K562 (cell line): ENCODE measurements at regions not wholly inside any gene's neighbourhood (a gene's known extent, or its start where the extent isn't known, plus 50 kb on each side); places are given as distances from the start of the nearest gene placed in this dataset.

ENCODE experiments used
- ATAC-seq: fragments of 200-7000 bp; cut with Tn5 transposase; 3 replicates; pipeline ENCODE4 v1.9.1; 2020; ENCODE audit warnings: moderate library complexity
- BruUV-seq: library from RNA; stranded (reverse); fragments of 400-500 nt; replicated peaks from 2 replicates; lab custom pipeline; 2021; lab: Mats Ljungman, UMichigan
- CTCF ChIA-PET: fragments of 300-600 bp; formaldehyde crosslinking; extraction: SDS; loops from one replicate; lab custom pipeline; 2021; ENCODE audit warnings: low intra/inter-chr PET ratio; lab: Yijun Ruan, JAX
- POLR2A ChIA-PET: fragments of 300-600, 350-650 bp; sonication (Branson Sonifier 250); formaldehyde crosslinking; extraction: SDS; loops from one replicate; lab custom pipeline; 2021; ENCODE audit warnings: antibody characterized with exemption, inconsistent platforms; lab: Yijun Ruan, JAX
- DNase-seq, 4 experiments: peaks; one replicate each; pipeline versions ENCODE4 v3.0.0 to v3.0.0-alpha.2; 2011 to 2018; ENCODE audit warnings: low spot score in 3 of 4, mixed read lengths in 3 of 4; ENCODE audit errors: extremely low read depth in 1 of 4
- FAIRE-seq: peaks from 2 replicates; lab custom pipeline; 2011; peaks lifted over from hg19 to GRCh38; lab: Jason Lieb, UNC
- H2AFZ ChIP-seq: 2 replicates; pipeline ENCODE4 v1.6.0; 2011; ENCODE audit warnings: low read depth, low read length, control low read depth, inconsistent platforms
- H3K27ac ChIP-seq: fragments of 200-600 bp; 3 replicates; pipeline ENCODE4 v1.8.0; 2011; ENCODE audit warnings: low read depth, mild to moderate bottlenecking, control low read depth, inconsistent platforms, low read length, moderate library complexity, mixed read lengths; ENCODE audit errors: extremely low read depth
- H3K27me3 ChIP-seq, 2 experiments: fragments of 300-600 bp in 1 of 2; 2 replicates in 1 of 2; 3 replicates in 1 of 2; pipeline versions ENCODE4 v1.6.0 to v1.8.0; 2011; ENCODE audit warnings: inconsistent platforms in 2 of 2, low read length in 2 of 2, mild to moderate bottlenecking in 1 of 2, mixed read lengths in 1 of 2, moderate library complexity in 1 of 2; ENCODE audit not compliant: control insufficient read depth in 2 of 2, insufficient read depth in 2 of 2
- H3K36me3 ChIP-seq: fragments of 300-600 bp; 3 replicates; pipeline ENCODE4 v1.8.0; 2011; ENCODE audit warnings: mild to moderate bottlenecking, low read length, inconsistent platforms; ENCODE audit not compliant: control insufficient read depth, insufficient read depth
- H3K4me1 ChIP-seq, 2 experiments: fragments of 200-600 bp in 1 of 2; replicated peaks in 1 of 2; 2 replicates in 1 of 2; 3 replicates in 1 of 2; pipeline versions ENCODE4 v1.5.1 to v1.8.0; 2011; ENCODE audit warnings: inconsistent platforms in 2 of 2, low read length in 2 of 2, mild to moderate bottlenecking in 1 of 2, mixed read lengths in 1 of 2, moderate library complexity in 1 of 2; ENCODE audit not compliant: control insufficient read depth in 2 of 2, insufficient read depth in 2 of 2
- H3K4me2 ChIP-seq: 2 replicates; pipeline ENCODE4 v1.6.1; 2011; ENCODE audit warnings: low read length, control low read depth, inconsistent platforms, mixed read lengths; ENCODE audit not compliant: insufficient read depth
- H3K4me3 ChIP-seq: fragments of 200-600 bp; sonication (generic), shearing (Covaris generic); 2 replicates; pipeline ENCODE4 v1.5.1; 2016; ENCODE audit warnings: control low read depth, inconsistent platforms
- H3K79me2 ChIP-seq: fragments of 200-600 bp; 3 replicates; pipeline ENCODE4 v1.8.0; 2011; ENCODE audit warnings: low read length, inconsistent platforms; ENCODE audit not compliant: control insufficient read depth, insufficient read depth
- H3K9ac ChIP-seq, 2 experiments: 2 replicates each; pipeline versions ENCODE4 v1.6.0 to v1.6.1; 2011; ENCODE audit warnings: low read depth in 2 of 2, low read length in 2 of 2, control low read depth in 1 of 2, inconsistent platforms in 1 of 2, mild to moderate bottlenecking in 1 of 2, mixed read lengths in 1 of 2; ENCODE audit not compliant: insufficient read depth in 1 of 2
- H3K9me1 ChIP-seq: one replicate; pipeline ENCODE4 v1.6.0; 2011; ENCODE audit warnings: inconsistent platforms, mild to moderate bottlenecking, low read length, moderate library complexity; ENCODE audit not compliant: control insufficient read depth, insufficient read depth
- H3K9me3 ChIP-seq: replicated peaks from 2 replicates; pipeline ENCODE4 v1.5.1; 2011; ENCODE audit warnings: low read depth, low read length, inconsistent platforms; ENCODE audit not compliant: control insufficient read depth, insufficient read depth
- H4K20me1 ChIP-seq: replicated peaks from 2 replicates; pipeline ENCODE4 v1.6.1; 2011; ENCODE audit warnings: low read length, inconsistent platforms, mixed read lengths; ENCODE audit not compliant: control insufficient read depth, insufficient read depth
- CBX3 ChIP-seq, 2 experiments: IDR thresholded peaks; 1 replicate in 1 of 2; 2 replicates in 1 of 2; pipeline ENCODE4 v1.6.1; 2012; ENCODE audit warnings: inconsistent platforms in 2 of 2, low read length in 2 of 2, borderline replicate concordance in 1 of 2, control low read depth in 1 of 2
- ETS2 ChIP-seq: IDR thresholded peaks from 2 replicates; pipeline ENCODE4 v1.6.1; 2016; ENCODE audit warnings: borderline replicate concordance, missing genetic modification characterization, mild to moderate bottlenecking, moderate library complexity, missing compliant biosample characterization; ENCODE audit not compliant: poor library complexity, severe bottlenecking
- HDAC2 ChIP-seq: fragments of 450-650 bp; IDR thresholded peaks from 2 replicates; pipeline ENCODE4 v1.6.1; 2016; ENCODE audit warnings: mild to moderate bottlenecking
- HNRNPL ChIP-seq: fragments of 200-400 bp; formaldehyde crosslinking; IDR thresholded peaks from 2 replicates; pipeline ENCODE4 v1.6.1; 2017; ENCODE audit warnings: low read depth, mild to moderate bottlenecking, low read length
- PHF20 ChIP-seq: fragments of 450-650 bp; IDR thresholded peaks from 2 replicates; pipeline ENCODE4 v1.6.1; 2018; ENCODE audit not compliant: partially characterized antibody
- PKNOX1 ChIP-seq: fragments of 450-650 bp; IDR thresholded peaks from 2 replicates; pipeline ENCODE4 v1.6.1; 2016
- TOE1 ChIP-seq, 2 experiments: fragments of 450-650 bp in 1 of 2; sonication (generic) in 1 of 2; formaldehyde crosslinking in 1 of 2; IDR thresholded peaks; 2 replicates each; pipeline versions ENCODE4 v1.7.1 to v1.8.0; 2016 to 2022; ENCODE audit warnings: borderline replicate concordance in 2 of 2, mild to moderate bottlenecking in 2 of 2, antibody characterized with exemption in 1 of 2, inconsistent platforms in 1 of 2, low read depth in 1 of 2, missing genetic modification reagents in 1 of 2, moderate library complexity in 1 of 2
- WGBS: fragments of 100-300 bp; shearing (Covaris generic); methylation state at CpG from one replicate; pipeline ENCODE4 v1.1.6; 2016; ENCODE audit warnings: low coverage, mixed read lengths; ENCODE audit not compliant: insufficient coverage; ENCODE audit errors: missing lambda C conversion rate; 5-methylcytosine and 5-hydroxymethylcytosine counted together
- in situ Hi-C: fragments of 300-500 bp; cut with MboI; formaldehyde crosslinking; loops from 4 replicates; pipeline ENCODE4 v1.15.0; 2018; ENCODE audit warnings: inconsistent platforms, mixed read lengths
- intact Hi-C: fragments of 100-400 bp; cut with micrococcal nuclease; formaldehyde crosslinking; loops from 2 replicates; pipeline ENCODE4 v1.14.2; 2022
- TF ChIP-seq, protein P1 (sequence below): fragments of 150-350 bp; conservative IDR thresholded peaks from 2 replicates; pipeline ENCODE4 v1.6.1; 2014; ENCODE audit warnings: low read length
- TF ChIP-seq, protein P2 (sequence below), 2 experiments: fragments of 250-450 bp in 1 of 2; fragments of 450-650 bp in 1 of 2; sonication (Bioruptor Pico) in 1 of 2; IDR thresholded peaks; 2 replicates each; pipeline versions ENCODE4 v1.6.1 to v1.8.0; 2016 to 2021; ENCODE audit warnings: mild to moderate bottlenecking in 2 of 2, moderate library complexity in 2 of 2, missing compliant biosample characterization in 1 of 2, missing genetic modification characterization in 1 of 2
- TF ChIP-seq, protein P3 (sequence below): IDR thresholded peaks from 2 replicates; pipeline ENCODE4 v1.6.1; 2011; ENCODE audit not compliant: insufficient read length; ENCODE audit errors: extremely low read depth

DNA sequence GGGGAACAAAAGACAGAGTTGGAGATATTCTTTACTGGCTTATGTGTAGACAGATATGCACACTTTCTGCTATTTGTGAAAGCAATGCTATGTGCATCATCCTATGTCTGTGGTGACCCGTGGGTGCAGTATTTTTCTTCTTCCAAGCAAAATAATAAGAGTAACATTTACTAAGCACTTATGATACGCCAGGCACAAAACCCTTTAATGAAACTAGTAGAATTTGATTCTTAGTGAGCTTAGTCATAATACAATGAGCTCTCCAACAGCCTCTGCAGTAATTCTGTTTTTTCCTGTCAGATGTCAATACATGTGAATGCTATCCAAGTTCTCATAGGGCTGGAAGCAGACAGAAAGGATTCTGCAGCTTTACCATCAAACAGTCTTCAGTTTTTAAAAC lies 130.6 kb downstream of the RAD51AP2 start (continued):
- TF ChIP-seq, protein P1, sequence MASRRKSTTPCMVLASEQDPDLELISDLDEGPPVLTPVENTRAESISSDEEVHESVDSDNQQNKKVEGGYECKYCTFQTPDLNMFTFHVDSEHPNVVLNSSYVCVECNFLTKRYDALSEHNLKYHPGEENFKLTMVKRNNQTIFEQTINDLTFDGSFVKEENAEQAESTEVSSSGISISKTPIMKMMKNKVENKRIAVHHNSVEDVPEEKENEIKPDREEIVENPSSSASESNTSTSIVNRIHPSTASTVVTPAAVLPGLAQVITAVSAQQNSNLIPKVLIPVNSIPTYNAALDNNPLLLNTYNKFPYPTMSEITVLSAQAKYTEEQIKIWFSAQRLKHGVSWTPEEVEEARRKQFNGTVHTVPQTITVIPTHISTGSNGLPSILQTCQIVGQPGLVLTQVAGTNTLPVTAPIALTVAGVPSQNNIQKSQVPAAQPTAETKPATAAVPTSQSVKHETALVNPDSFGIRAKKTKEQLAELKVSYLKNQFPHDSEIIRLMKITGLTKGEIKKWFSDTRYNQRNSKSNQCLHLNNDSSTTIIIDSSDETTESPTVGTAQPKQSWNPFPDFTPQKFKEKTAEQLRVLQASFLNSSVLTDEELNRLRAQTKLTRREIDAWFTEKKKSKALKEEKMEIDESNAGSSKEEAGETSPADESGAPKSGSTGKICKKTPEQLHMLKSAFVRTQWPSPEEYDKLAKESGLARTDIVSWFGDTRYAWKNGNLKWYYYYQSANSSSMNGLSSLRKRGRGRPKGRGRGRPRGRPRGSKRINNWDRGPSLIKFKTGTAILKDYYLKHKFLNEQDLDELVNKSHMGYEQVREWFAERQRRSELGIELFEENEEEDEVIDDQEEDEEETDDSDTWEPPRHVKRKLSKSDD: no peak
- TF ChIP-seq PKNOX1 (no peak), ETS2 (tag) (no peak), TOE1 (IDR thresholded peaks at IDR 0.05; ENCODE audit: borderline replicate concordance) (no peak), TOE1 (CRISPR knock-in tag; IDR thresholded peaks at IDR 0.05; ENCODE audit: borderline replicate concordance, low read depth) (no peak)

DNA sequence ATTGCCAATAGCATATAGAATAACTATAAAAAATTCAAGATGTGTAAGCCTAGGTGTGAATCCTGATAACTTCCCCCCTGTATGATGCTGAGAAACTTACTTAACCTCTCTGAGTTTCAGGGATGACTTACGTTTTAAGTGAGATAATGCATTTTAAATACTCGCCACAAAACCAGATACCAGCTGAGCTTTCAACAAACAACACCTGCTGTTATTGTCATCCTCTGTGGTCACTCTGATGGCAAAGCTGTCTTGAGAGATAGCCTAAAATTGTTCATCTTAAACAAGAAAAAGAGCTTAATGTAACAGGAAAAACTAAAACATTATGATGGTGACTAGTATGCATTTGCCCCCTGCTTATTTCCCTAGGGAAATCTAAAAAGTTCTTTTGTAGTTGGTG lies 131.5 kb downstream of the RAD51AP2 start:
- Histone ChIP-seq H3K9ac (no peak overlapping the region), H3K27ac (no peak overlapping the region), H3K4me3 (no peak overlapping the region), H2AFZ (no peak overlapping the region), H3K79me2 (no peaks in the 10 kb centered on the region), H3K4me2 (no peak overlapping the region), H3K4me1 (no peaks in the 10 kb centered on the region), H3K9me1 (no peaks in the 10 kb centered on the region), H4K20me1 (no peaks in the 10 kb centered on the region), H3K36me3 (no peaks in the 10 kb centered on the region), H3K27me3 (no peaks in the 10 kb centered on the region), H3K9me3 (no peaks in the 10 kb centered on the region)
- intact Hi-C loops (no loop called here), in situ Hi-C loops (no loop called here)
- no peak for DNase-seq
- CTCF ChIA-PET: no interaction called here
- no peak for FAIRE-seq
- TF ChIP-seq CBX3 (IDR thresholded peaks at IDR 0.05; ENCODE audit: borderline replicate concordance in 1 of 2, low read length in 2 of 2): no peak
- no peak for TF ChIP-seq PHF20
- TF ChIP-seq, protein P2, sequence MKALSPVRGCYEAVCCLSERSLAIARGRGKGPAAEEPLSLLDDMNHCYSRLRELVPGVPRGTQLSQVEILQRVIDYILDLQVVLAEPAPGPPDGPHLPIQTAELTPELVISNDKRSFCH (CRISPR knock-in tag; IDR thresholded peaks at IDR 0.05): no peak
- TF ChIP-seq, protein P2 (tag; IDR thresholded peaks at IDR 0.05): no peak
- TF ChIP-seq, protein P3, sequence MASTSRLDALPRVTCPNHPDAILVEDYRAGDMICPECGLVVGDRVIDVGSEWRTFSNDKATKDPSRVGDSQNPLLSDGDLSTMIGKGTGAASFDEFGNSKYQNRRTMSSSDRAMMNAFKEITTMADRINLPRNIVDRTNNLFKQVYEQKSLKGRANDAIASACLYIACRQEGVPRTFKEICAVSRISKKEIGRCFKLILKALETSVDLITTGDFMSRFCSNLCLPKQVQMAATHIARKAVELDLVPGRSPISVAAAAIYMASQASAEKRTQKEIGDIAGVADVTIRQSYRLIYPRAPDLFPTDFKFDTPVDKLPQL: no peak
- TF ChIP-seq HDAC2: no peak
- TF ChIP-seq HNRNPL: no peak
- POLR2A ChIA-PET: no interaction called here
- BruUV-seq: no TSS peak
- 0% methylated on average over 2 of the region's 2 CpGs for WGBS
- no peak for ATAC-seq
